ENCODE measurements at regions not wholly inside any gene's neighbourhood (a gene's known extent, or its start where the extent isn't known, plus 50 kb on each side); places are given as distances from the start of the nearest gene placed in this dataset.

DNA sequence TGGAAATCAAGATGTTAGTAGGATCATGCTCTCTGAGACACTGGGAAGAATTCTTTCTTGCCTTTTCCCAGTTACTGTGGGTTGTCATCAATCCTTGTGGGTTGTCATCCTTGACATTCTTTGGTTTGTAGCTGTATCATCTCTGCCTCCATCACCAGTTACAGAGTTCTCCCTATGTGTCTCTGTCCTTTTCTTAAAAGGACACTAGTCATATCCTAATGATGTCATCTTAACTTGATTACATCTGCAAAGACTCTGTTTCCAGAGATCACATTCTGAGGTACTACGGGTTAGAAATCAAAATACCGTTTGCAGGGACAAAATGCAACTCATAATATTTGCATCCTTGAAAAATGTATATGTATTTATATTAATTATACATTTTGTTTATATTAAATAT lies 500.4 kb downstream of the ZBBX start:
- H3K9me2 ChIP-seq (ENCODE audit: insufficient read depth, low read length): no peaks in the 10 kb centered on the region
- no peak overlapping the region for H3K27ac ChIP-seq (ENCODE audit: low read length)
- H2AFZ ChIP-seq (ENCODE audit: low read depth, low read length): no peak overlapping the region
- no peak overlapping the region for H3K9ac ChIP-seq (ENCODE audit: low read length)
- no peaks in the 10 kb centered on the region for H3K79me2 ChIP-seq (replicated peaks; ENCODE audit: insufficient read depth, low read length)
- TF ChIP-seq REST (IDR thresholded peaks at IDR 0.05; ENCODE audit: borderline replicate concordance): no peak
- TF ChIP-seq EP300 (conservative IDR thresholded peaks at IDR 0.05; ENCODE audit: poor library complexity, severe bottlenecking): no peak
- no peak for TF ChIP-seq SMC3 (conservative IDR thresholded peaks at IDR 0.05; ENCODE audit: poor library complexity)
- TF ChIP-seq RAD21 (conservative IDR thresholded peaks at IDR 0.05): no peak
- no peaks in the 10 kb centered on the region for H3F3A ChIP-seq (ENCODE audit: insufficient read depth, low read length, poor library complexity, severe bottlenecking)
- H3K36me3 ChIP-seq (ENCODE audit: insufficient read depth, low read length): no peaks in the 10 kb centered on the region
- H3K27me3 ChIP-seq (ENCODE audit: insufficient read depth, low read depth, low read length): no peaks in the 10 kb centered on the region
- no peaks in the 10 kb centered on the region for H3K9me3 ChIP-seq (ENCODE audit: low read length)
- H4K20me1 ChIP-seq (ENCODE audit: insufficient read depth): no peaks in the 10 kb centered on the region
- H3K4me2 ChIP-seq (ENCODE audit: low read length): no peak overlapping the region
- no peak overlapping the region for H3K4me3 ChIP-seq (ENCODE audit: low read length)

DNA sequence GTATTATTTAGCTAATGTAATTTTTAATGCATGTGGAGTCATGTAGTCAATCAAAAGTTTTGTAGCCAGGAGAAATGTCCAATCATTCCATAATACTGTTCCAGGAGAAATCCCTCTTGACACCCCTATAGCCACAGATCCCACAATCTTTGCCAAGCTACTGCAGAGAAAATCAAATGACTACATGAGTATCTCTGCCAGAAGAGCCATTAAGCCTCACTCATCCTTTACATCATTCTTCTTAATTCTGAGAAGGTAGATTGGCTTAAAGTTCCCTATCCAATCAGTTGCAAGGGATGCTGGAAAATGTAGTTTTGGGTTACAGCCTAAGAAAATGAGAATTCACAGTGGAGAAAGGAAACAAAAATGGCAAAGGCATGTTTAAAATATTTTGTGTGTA lies 502.1 kb downstream of the ZBBX start:
- H3K9ac ChIP-seq (ENCODE audit: low read length): no peak overlapping the region
- no peaks in the 10 kb centered on the region for H3K9me2 ChIP-seq (ENCODE audit: insufficient read depth, low read length)
- no peak for TF ChIP-seq RAD21 (conservative IDR thresholded peaks at IDR 0.05)
- no peak overlapping the region for H3K4me3 ChIP-seq (ENCODE audit: low read length)
- no peaks in the 10 kb centered on the region for H3F3A ChIP-seq (ENCODE audit: insufficient read depth, low read length, poor library complexity, severe bottlenecking)
- H3K27me3 ChIP-seq (ENCODE audit: insufficient read depth, low read depth, low read length): no peaks in the 10 kb centered on the region
- H3K79me2 ChIP-seq (replicated peaks; ENCODE audit: insufficient read depth, low read length): no peaks in the 10 kb centered on the region
- H4K20me1 ChIP-seq (ENCODE audit: insufficient read depth): no peaks in the 10 kb centered on the region
- no peak overlapping the region for H2AFZ ChIP-seq (ENCODE audit: low read depth, low read length)
- H3K4me2 ChIP-seq (ENCODE audit: low read length): no peak overlapping the region
- H3K27ac ChIP-seq (ENCODE audit: low read length): no peak overlapping the region
- no peaks in the 10 kb centered on the region for H3K36me3 ChIP-seq (ENCODE audit: insufficient read depth, low read length)
- H3K9me3 ChIP-seq (ENCODE audit: low read length): no peaks in the 10 kb centered on the region

DNA sequence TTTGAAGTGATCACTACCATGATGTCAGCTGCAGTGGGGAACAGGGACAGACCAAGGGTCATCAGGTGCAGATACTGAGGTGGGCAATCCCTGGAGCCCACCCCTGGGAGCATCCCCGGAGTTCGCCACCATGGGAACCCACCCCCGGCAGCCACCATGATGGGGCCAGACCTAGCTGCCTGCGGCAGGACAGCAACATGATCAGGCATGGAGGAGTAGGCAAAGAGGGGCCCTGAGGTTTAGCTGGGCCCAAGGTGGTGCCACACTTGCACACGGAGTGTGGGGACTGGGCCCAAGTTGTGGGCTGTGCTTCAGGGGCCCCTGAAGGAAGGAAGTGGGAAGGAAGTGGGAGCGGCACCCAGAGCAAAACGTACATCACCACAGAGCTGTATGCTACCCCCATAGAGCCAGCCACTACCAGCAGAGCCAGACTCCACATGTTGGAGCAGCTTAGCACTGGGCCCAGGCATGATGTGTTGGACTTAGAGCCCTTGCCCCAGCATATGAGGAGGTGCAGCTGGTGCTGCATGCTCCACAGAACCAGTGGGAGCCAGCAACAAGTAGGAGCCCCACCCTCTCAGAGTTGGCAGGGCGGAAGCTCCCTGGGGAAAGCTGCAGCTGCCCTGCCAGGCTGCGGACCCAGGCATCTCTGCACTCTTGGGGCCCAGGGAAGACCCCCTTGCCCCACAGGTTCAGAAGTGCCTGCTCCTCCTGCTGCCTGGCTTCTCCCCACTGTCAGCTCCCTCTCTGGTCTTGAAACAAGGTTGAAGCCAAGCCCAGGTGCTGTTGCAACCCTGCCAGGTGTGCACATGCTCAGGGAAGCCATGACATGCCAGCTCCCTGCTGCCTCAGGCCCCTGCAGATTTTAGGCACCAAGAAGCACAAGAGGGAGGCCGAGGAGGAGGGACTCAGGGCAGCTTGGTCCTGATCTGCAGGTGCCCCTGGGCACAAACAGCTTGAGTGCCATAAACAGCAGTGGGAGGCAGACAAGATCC lies 515.3 kb downstream of the ZBBX start:
- H3K4me2 ChIP-seq (ENCODE audit: low read length): no peak overlapping the region
- no peak overlapping the region for H2AFZ ChIP-seq (ENCODE audit: low read depth, low read length)
- TF ChIP-seq POLR2AphosphoS5 (IDR thresholded peaks at IDR 0.05) (no peak), EZH2 (IDR thresholded peaks at IDR 0.05; ENCODE audit: borderline replicate concordance, insufficient read depth, low read length, poor library complexity, severe bottlenecking) (no peak)
- H3K27me3 ChIP-seq (ENCODE audit: insufficient read depth, low read depth, low read length): no peaks in the 10 kb centered on the region
- no peak overlapping the region for H3K4me3 ChIP-seq (ENCODE audit: low read length)
- no peaks in the 10 kb centered on the region for H3K36me3 ChIP-seq (ENCODE audit: insufficient read depth, low read length)
- H3K27ac ChIP-seq (ENCODE audit: low read length): no peak overlapping the region
- H4K20me1 ChIP-seq (ENCODE audit: insufficient read depth): no peaks in the 10 kb centered on the region
- H3K79me2 ChIP-seq (replicated peaks; ENCODE audit: insufficient read depth, low read length): no peaks in the 10 kb centered on the region
- no peak overlapping the region for H3K9ac ChIP-seq (ENCODE audit: low read length)
- no peaks in the 10 kb centered on the region for H3F3A ChIP-seq (ENCODE audit: insufficient read depth, low read length, poor library complexity, severe bottlenecking)
- no peaks in the 10 kb centered on the region for H3K9me2 ChIP-seq (ENCODE audit: insufficient read depth, low read length)
- no peaks in the 10 kb centered on the region for H3K9me3 ChIP-seq (ENCODE audit: low read length)

Measured in neural cell (in vitro differentiated cells).